ENCODE measurements at regions not wholly inside any gene's neighbourhood (a gene's known extent, or its start where the extent isn't known, plus 50 kb on each side); places are given as distances from the start of the nearest gene placed in this dataset.

- ChIA-PET CTCF (no interaction called here), POLR2A (no interaction called here)
- Histone ChIP-seq H3K9me3 (ENCODE audit: control insufficient read depth, insufficient read depth, low read depth, low read length) (no peaks in the 10 kb centered on the region), H3K4me1 (ENCODE audit: control insufficient read depth, insufficient read depth, low read length) (no peaks in the 10 kb centered on the region), H3K36me3 (ENCODE audit: control insufficient read depth in 2 of 2, insufficient read depth in 1 of 2, low read length in 2 of 2) (no peaks in the 10 kb centered on the region), H3K4me3 (ENCODE audit: low read depth, low read length) (no peak overlapping the region), H3K27ac (ENCODE audit: extremely low read depth, low read depth, low read length) (no peak overlapping the region)
- TF ChIP-seq BCL6B (tag by site-specific recombination; IDR thresholded peaks at IDR 0.05) = no peak
- no peak for TF ChIP-seq BCL11A (tag by site-specific recombination; IDR thresholded peaks at IDR 0.05; ENCODE audit: low read depth)
- no peak for TF ChIP-seq ZXDB (tag by site-specific recombination; IDR thresholded peaks at IDR 0.05)
- TF ChIP-seq, protein P1, sequence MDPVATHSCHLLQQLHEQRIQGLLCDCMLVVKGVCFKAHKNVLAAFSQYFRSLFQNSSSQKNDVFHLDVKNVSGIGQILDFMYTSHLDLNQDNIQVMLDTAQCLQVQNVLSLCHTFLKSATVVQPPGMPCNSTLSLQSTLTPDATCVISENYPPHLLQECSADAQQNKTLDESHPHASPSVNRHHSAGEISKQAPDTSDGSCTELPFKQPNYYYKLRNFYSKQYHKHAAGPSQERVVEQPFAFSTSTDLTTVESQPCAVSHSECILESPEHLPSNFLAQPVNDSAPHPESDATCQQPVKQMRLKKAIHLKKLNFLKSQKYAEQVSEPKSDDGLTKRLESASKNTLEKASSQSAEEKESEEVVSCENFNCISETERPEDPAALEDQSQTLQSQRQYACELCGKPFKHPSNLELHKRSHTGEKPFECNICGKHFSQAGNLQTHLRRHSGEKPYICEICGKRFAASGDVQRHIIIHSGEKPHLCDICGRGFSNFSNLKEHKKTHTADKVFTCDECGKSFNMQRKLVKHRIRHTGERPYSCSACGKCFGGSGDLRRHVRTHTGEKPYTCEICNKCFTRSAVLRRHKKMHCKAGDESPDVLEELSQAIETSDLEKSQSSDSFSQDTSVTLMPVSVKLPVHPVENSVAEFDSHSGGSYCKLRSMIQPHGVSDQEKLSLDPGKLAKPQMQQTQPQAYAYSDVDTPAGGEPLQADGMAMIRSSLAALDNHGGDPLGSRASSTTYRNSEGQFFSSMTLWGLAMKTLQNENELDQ (tag by site-specific recombination; IDR thresholded peaks at IDR 0.05; ENCODE audit: low read depth) = no peak
- no peak for TF ChIP-seq ZNF792 (tag by site-specific recombination; IDR thresholded peaks at IDR 0.05)
- no peak for TF ChIP-seq YY2 (tag by site-specific recombination; IDR thresholded peaks at IDR 0.05)
- no peak for TF ChIP-seq ZNF324 (tag by site-specific recombination; IDR thresholded peaks at IDR 0.05)
- TF ChIP-seq SCRT2 (tag by site-specific recombination; IDR thresholded peaks at IDR 0.05) = no peak
- no peak for TF ChIP-seq ZNF121 (tag by site-specific recombination; IDR thresholded peaks at IDR 0.05)
- TF ChIP-seq, protein P2, sequence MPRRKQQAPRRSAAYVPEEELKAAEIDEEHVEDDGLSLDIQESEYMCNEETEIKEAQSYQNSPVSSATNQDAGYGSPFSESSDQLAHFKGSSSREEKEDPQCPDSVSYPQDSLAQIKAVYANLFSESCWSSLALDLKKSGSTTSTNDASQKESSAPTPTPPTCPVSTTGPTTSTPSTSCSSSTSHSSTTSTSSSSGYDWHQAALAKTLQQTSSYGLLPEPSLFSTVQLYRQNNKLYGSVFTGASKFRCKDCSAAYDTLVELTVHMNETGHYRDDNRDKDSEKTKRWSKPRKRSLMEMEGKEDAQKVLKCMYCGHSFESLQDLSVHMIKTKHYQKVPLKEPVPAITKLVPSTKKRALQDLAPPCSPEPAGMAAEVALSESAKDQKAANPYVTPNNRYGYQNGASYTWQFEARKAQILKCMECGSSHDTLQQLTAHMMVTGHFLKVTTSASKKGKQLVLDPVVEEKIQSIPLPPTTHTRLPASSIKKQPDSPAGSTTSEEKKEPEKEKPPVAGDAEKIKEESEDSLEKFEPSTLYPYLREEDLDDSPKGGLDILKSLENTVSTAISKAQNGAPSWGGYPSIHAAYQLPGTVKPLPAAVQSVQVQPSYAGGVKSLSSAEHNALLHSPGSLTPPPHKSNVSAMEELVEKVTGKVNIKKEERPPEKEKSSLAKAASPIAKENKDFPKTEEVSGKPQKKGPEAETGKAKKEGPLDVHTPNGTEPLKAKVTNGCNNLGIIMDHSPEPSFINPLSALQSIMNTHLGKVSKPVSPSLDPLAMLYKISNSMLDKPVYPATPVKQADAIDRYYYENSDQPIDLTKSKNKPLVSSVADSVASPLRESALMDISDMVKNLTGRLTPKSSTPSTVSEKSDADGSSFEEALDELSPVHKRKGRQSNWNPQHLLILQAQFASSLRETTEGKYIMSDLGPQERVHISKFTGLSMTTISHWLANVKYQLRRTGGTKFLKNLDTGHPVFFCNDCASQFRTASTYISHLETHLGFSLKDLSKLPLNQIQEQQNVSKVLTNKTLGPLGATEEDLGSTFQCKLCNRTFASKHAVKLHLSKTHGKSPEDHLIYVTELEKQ (tag by site-specific recombination; IDR thresholded peaks at IDR 0.05; ENCODE audit: borderline replicate concordance) = no peak
- no peak for TF ChIP-seq ZNF266 (tag by site-specific recombination; IDR thresholded peaks at IDR 0.05; ENCODE audit: low read depth)
- no peak for TF ChIP-seq ZNF112 (tag by site-specific recombination; IDR thresholded peaks at IDR 0.05)
- no peak for TF ChIP-seq ZNF433 (tag by site-specific recombination; IDR thresholded peaks at IDR 0.05; ENCODE audit: low read depth)
These were observed 205.6 kb downstream of the KIF26A start for GRCh38 chr14:104343690-104344640.

DNA sequence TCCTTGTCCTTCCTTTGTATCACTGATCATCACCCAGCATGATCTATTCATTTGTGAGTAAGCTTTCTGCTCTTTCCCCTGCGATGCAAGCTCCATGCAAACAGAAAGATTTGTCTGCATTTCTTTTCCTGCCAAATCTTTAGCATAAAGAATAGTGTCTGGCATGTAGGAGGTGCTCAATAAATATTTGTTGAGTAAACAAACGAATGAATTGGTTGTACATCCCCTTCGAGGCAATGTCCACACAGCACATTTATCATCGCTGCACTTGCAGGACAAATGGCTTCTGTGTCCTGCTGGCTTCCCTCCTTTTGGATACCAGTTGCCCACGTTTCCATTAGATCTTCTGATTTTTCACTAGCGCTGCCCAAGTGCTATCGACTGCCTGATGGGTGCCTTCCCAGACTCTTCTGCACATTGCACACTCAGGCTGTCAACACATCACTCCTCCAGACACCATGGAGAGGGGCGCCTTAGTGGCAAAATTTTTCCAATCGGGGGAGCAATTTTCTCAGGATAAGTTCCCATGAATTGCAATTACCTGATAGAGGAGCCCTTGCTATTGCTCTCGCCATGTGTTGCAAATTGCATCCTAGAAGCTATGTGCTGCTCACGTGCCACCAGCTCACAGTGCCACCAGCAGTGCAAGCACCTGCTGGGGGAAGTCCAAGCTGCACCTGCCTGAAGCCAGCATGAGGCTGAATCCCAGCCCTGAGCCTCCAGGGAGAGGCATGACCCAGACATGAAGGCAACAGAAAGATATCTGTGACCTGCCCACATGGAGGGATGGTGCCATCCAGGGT lies 206.6 kb downstream of the KIF26A start:
- H3K4me1 ChIP-seq (ENCODE audit: control insufficient read depth, insufficient read depth, low read length) = no peaks in the 10 kb centered on the region
- no peak overlapping the region for H3K4me3 ChIP-seq (ENCODE audit: low read depth, low read length)
- no peaks in the 10 kb centered on the region for H3K9me3 ChIP-seq (ENCODE audit: control insufficient read depth, insufficient read depth, low read depth, low read length)
- TF ChIP-seq ZNF202 (tag by site-specific recombination; IDR thresholded peaks at IDR 0.05; ENCODE audit: borderline replicate concordance) = no peak
- TF ChIP-seq ZNF654 (tag by site-specific recombination; IDR thresholded peaks at IDR 0.05; ENCODE audit: low read depth) = no peak
- TF ChIP-seq ZNF138 (tag by site-specific recombination; IDR thresholded peaks at IDR 0.05; ENCODE audit: borderline replicate concordance) = no peak
- 0 out of 2 replicates have a peak, but pooled peaks have one; percentile 33 for TF ChIP-seq ZIC2 (tag by site-specific recombination; IDR thresholded peaks at IDR 0.05)
- TF ChIP-seq, protein P3, sequence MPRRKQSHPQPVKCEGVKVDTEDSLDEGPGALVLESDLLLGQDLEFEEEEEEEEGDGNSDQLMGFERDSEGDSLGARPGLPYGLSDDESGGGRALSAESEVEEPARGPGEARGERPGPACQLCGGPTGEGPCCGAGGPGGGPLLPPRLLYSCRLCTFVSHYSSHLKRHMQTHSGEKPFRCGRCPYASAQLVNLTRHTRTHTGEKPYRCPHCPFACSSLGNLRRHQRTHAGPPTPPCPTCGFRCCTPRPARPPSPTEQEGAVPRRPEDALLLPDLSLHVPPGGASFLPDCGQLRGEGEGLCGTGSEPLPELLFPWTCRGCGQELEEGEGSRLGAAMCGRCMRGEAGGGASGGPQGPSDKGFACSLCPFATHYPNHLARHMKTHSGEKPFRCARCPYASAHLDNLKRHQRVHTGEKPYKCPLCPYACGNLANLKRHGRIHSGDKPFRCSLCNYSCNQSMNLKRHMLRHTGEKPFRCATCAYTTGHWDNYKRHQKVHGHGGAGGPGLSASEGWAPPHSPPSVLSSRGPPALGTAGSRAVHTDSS (tag by site-specific recombination; IDR thresholded peaks at IDR 0.05) = no peak
- no peak overlapping the region for H3K27ac ChIP-seq (ENCODE audit: extremely low read depth, low read depth, low read length)
- ChIA-PET CTCF (no interaction called here), POLR2A (no interaction called here)
- no peaks in the 10 kb centered on the region for H3K36me3 ChIP-seq (ENCODE audit: control insufficient read depth in 2 of 2, insufficient read depth in 1 of 2, low read length in 2 of 2)

Measured in HEK293 (cell line).